ENCODE measurements at regions not wholly inside any gene's neighbourhood (a gene's known extent, or its start where the extent isn't known, plus 50 kb on each side); places are given as distances from the start of the nearest gene placed in this dataset.

- TF ChIP-seq MYNN (CRISPR knock-in tag; IDR thresholded peaks at IDR 0.05; ENCODE audit: low read depth) (0 out of 2 replicates have a peak, but pooled peaks have one; percentile 16), PCBP1 (IDR thresholded peaks at IDR 0.05; ENCODE audit: borderline replicate concordance, low read depth, low read length) (no peak), ZBTB21 (CRISPR knock-in tag; IDR thresholded peaks at IDR 0.05) (peak; percentile 89), ZBTB7B (CRISPR knock-in tag; IDR thresholded peaks at IDR 0.05) (peak; percentile 79), BRCA1 (CRISPR knock-in tag; IDR thresholded peaks at IDR 0.05) (no peak), ZNF773 (CRISPR knock-in tag; IDR thresholded peaks at IDR 0.05; ENCODE audit: borderline replicate concordance) (no peak), MTF2 (CRISPR knock-in tag; IDR thresholded peaks at IDR 0.05; ENCODE audit: borderline replicate concordance) (no peak), ZNF331 (CRISPR knock-in tag; IDR thresholded peaks at IDR 0.05) (0 out of 2 replicates have a peak, but pooled peaks have one; percentile 76), RXRB (CRISPR knock-in tag; IDR thresholded peaks at IDR 0.05; ENCODE audit: borderline replicate concordance) (peak; percentile 85), CREM (IDR thresholded peaks at IDR 0.05) (peak; percentile 76), CREM (CRISPR knock-in tag; IDR thresholded peaks at IDR 0.05) (no peak), ZNF772 (CRISPR knock-in tag; IDR thresholded peaks at IDR 0.05) (no peak), MXD4 (CRISPR knock-in tag; IDR thresholded peaks at IDR 0.05) (no peak), HNRNPH1 (optimal IDR thresholded peaks at IDR 0.05; ENCODE audit: low read depth, low read length) (no peak), NFYC (CRISPR knock-in tag; IDR thresholded peaks at IDR 0.05) (no peak), TCF12 (IDR thresholded peaks at IDR 0.05) (no peak), TCF12 (CRISPR knock-in tag; IDR thresholded peaks at IDR 0.05) (no peak), ZNF703 (CRISPR knock-in tag; IDR thresholded peaks at IDR 0.05; ENCODE audit: borderline replicate concordance) (no peak), KDM5A (IDR thresholded peaks at IDR 0.05; ENCODE audit: borderline replicate concordance, low read length) (no peak), AKAP8 (CRISPR knock-in tag; IDR thresholded peaks at IDR 0.05) (no peak), TARDBP (CRISPR knock-in tag; IDR thresholded peaks at IDR 0.05) (peak; percentile 74; the same call in 1 of the 2 replicates), AFF4 (CRISPR knock-in tag; IDR thresholded peaks at IDR 0.05) (0 out of 2 replicates have a peak, but pooled peaks have one; percentile 27), ZNF841 (CRISPR knock-in tag; IDR thresholded peaks at IDR 0.05; ENCODE audit: borderline replicate concordance) (no peak), TCF7 (IDR thresholded peaks at IDR 0.05; ENCODE audit: low read depth) (peak; percentile 76), ZNF317 (CRISPR knock-in tag; IDR thresholded peaks at IDR 0.05) (no peak), SMAD9 (CRISPR knock-in tag; IDR thresholded peaks at IDR 0.05) (no peak)
- TF ChIP-seq, protein P1, sequence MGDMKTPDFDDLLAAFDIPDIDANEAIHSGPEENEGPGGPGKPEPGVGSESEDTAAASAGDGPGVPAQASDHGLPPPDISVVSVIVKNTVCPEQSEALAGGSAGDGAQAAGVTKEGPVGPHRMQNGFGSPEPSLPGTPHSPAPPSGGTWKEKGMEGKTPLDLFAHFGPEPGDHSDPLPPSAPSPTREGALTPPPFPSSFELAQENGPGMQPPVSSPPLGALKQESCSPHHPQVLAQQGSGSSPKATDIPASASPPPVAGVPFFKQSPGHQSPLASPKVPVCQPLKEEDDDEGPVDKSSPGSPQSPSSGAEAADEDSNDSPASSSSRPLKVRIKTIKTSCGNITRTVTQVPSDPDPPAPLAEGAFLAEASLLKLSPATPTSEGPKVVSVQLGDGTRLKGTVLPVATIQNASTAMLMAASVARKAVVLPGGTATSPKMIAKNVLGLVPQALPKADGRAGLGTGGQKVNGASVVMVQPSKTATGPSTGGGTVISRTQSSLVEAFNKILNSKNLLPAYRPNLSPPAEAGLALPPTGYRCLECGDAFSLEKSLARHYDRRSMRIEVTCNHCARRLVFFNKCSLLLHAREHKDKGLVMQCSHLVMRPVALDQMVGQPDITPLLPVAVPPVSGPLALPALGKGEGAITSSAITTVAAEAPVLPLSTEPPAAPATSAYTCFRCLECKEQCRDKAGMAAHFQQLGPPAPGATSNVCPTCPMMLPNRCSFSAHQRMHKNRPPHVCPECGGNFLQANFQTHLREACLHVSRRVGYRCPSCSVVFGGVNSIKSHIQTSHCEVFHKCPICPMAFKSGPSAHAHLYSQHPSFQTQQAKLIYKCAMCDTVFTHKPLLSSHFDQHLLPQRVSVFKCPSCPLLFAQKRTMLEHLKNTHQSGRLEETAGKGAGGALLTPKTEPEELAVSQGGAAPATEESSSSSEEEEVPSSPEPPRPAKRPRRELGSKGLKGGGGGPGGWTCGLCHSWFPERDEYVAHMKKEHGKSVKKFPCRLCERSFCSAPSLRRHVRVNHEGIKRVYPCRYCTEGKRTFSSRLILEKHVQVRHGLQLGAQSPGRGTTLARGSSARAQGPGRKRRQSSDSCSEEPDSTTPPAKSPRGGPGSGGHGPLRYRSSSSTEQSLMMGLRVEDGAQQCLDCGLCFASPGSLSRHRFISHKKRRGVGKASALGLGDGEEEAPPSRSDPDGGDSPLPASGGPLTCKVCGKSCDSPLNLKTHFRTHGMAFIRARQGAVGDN (CRISPR knock-in tag; IDR thresholded peaks at IDR 0.05) = no peak
Measured at GRCh38 chr6:11431455-11431937, 106.1 kb upstream of the TMEM170B start (continued).

Measured in HepG2 (cell line).